ENCODE measurements at regions not wholly inside any gene's neighbourhood (a gene's known extent, or its start where the extent isn't known, plus 50 kb on each side); places are given as distances from the start of the nearest gene placed in this dataset.

DNA sequence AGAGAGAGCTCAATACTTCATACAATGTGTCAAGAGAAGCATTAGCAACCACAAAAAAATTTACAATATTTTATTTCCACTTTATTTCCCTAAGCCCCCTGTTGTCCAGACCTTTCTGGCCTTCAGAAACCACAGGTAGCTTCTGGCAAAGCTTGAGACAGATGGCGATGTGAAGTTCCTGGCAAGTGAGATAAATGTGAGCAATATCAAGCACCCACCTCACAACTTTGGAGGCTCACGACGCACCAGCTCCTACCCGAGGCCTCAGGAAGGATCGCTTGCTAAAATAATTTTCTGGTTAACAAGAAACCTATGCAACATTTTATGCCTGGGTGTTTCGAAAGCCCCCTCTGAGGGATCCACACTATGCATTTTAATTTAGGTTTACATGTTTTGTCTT, 158.1 kb upstream of the CHAC2 start:
- no peak for TF ChIP-seq POLR2A (IDR thresholded peaks at IDR 0.05)
- TF ChIP-seq, protein P1, sequence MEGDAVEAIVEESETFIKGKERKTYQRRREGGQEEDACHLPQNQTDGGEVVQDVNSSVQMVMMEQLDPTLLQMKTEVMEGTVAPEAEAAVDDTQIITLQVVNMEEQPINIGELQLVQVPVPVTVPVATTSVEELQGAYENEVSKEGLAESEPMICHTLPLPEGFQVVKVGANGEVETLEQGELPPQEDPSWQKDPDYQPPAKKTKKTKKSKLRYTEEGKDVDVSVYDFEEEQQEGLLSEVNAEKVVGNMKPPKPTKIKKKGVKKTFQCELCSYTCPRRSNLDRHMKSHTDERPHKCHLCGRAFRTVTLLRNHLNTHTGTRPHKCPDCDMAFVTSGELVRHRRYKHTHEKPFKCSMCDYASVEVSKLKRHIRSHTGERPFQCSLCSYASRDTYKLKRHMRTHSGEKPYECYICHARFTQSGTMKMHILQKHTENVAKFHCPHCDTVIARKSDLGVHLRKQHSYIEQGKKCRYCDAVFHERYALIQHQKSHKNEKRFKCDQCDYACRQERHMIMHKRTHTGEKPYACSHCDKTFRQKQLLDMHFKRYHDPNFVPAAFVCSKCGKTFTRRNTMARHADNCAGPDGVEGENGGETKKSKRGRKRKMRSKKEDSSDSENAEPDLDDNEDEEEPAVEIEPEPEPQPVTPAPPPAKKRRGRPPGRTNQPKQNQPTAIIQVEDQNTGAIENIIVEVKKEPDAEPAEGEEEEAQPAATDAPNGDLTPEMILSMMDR (IDR thresholded peaks at IDR 0.05), result no peak

All from right lobe of liver (tissue), 4 donors.